ENCODE measurements at regions not wholly inside any gene's neighbourhood (a gene's known extent, or its start where the extent isn't known, plus 50 kb on each side); places are given as distances from the start of the nearest gene placed in this dataset.

DNA sequence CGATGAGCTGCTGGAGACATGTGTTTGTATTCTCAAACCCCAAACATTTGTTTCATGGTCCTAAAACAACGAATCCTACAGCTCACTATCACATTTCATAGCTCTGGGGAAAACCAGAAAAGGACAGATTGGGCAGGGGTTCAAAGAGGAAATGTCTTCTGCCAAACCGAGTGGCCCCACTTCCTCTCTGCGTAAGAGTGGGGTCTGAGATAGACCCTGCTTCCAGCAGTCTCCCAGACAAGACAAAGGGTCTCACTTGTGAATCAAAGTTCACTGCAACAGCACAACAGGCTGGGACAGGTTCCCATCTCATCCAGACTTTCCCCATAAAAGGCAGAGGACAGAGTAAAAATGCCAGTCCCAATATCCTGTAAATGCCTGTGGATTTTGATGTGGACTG is 276.2 kb upstream of the SLC24A2 start:
- Mint-ChIP-seq H3K9me3 (no peaks in the 10 kb centered on the region), H3K27me3 (ENCODE audit: low read depth) (peaks cover 19% of the 10 kb centered on the region), H3K36me3 (ENCODE audit: low read depth) (no peaks in the 10 kb centered on the region), H3K27ac (no peak overlapping the region), H3K4me3 (no peak overlapping the region), H3K4me1 (ENCODE audit: low read depth) (peaks cover 1% of the 10 kb centered on the region)
- no peak for DNase-seq (ENCODE audit: low spot score)

DNA sequence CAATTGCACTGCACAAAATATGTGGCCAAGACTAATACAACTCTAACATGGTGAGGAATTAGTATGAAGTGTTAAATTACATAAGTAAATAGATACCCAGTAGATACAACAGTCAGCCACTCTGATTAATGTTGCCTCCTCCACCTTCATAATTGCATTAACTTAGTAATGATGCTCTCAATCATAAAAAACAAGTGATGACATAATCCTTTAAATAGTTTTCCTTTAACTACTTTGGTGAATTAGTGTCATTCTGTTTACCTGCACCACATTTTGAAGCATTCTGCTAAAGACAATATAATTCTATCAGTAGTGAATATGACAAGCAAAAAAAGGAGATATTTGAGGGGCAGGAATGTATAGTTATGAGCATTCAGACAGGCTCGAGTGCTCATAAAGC is 265.9 kb upstream of the SLC24A2 start:
- Mint-ChIP-seq H3K4me3 (no peak overlapping the region), H3K27ac (no peak overlapping the region), H3K4me1 (ENCODE audit: low read depth) (no peaks in the 10 kb centered on the region), H3K36me3 (ENCODE audit: low read depth) (no peaks in the 10 kb centered on the region), H3K9me3 (no peaks in the 10 kb centered on the region), H3K27me3 (ENCODE audit: low read depth) (peaks cover 7% of the 10 kb centered on the region)
- DNase-seq (ENCODE audit: low spot score): no peak

DNA sequence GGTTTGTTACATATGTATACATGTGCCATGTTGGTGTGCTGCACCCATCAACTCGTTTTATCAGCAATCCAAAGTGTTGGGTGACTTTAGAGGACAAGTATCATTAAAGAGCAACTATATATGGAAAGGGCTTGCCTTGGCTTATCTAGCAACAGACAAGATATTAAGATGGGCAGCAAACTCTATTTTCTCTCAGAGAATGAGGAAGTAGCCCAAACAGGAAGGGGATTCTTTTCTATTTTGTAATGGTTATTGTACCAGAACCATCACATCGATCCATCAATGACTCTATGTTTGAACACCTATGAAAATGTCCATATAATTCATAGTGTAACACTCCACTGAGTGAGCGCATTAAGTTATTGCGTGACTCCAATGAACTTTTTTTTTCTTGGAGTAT is 260.1 kb upstream of the SLC24A2 start:
- Mint-ChIP-seq H3K36me3 (ENCODE audit: low read depth) (no peaks in the 10 kb centered on the region), H3K9me3 (no peaks in the 10 kb centered on the region), H3K4me3 (no peak overlapping the region), H3K4me1 (ENCODE audit: low read depth) (peaks cover 4% of the 10 kb centered on the region), H3K27me3 (ENCODE audit: low read depth) (no peaks in the 10 kb centered on the region), H3K27ac (no peak overlapping the region)
- DNase-seq (ENCODE audit: low spot score): no peak

DNA sequence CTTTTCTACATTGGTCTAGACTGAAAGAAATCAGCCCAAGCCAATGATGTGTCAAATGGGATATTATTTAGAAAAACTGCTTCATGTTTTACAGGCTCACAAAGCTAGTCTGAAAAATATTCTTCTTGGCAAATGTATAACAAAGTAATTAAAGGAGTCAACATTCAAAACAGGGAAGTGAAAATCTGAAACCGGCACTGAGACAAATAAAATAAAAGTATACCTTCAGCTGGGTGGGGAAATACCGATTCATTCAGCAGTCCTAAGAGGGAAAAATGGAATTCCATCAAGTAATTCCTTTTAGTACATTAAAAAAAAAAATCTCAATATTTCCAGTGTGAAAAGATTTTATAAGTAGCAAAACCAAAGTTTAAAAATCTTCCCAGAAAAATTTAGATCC is 259.6 kb upstream of the SLC24A2 start:
- Mint-ChIP-seq H3K27me3 (ENCODE audit: low read depth) (no peaks in the 10 kb centered on the region), H3K9me3 (no peaks in the 10 kb centered on the region), H3K4me1 (ENCODE audit: low read depth) (peaks cover 9% of the 10 kb centered on the region), H3K27ac (no peak overlapping the region), H3K4me3 (no peak overlapping the region), H3K36me3 (ENCODE audit: low read depth) (no peaks in the 10 kb centered on the region)
- no peak for DNase-seq (ENCODE audit: low spot score)

DNA sequence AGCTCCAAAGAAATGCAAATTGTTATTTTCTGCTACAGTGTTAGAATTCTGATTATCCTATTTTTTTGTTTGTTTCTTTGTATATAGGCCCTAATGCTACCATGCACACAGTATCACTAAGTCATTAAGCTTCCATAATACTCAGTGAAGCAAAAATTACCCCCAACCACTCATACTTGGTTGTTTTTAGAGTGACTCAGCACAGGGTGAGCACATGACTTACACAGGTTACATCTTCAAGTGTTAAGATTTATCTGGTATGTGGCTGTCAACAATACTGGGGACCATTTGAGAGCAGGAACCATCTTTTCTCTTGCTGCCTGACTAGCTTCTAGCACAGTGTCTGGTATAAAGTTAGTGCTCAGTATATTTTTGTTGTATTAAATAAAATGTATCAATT is 255.8 kb upstream of the SLC24A2 start:
- Mint-ChIP-seq H3K4me3 (no peak overlapping the region), H3K4me1 (ENCODE audit: low read depth) (peaks cover 24% of the 10 kb centered on the region), H3K9me3 (no peaks in the 10 kb centered on the region), H3K36me3 (ENCODE audit: low read depth) (no peaks in the 10 kb centered on the region), H3K27ac (no peak overlapping the region), H3K27me3 (ENCODE audit: low read depth) (no peaks in the 10 kb centered on the region)
- DNase-seq (ENCODE audit: low spot score): no peak

DNA sequence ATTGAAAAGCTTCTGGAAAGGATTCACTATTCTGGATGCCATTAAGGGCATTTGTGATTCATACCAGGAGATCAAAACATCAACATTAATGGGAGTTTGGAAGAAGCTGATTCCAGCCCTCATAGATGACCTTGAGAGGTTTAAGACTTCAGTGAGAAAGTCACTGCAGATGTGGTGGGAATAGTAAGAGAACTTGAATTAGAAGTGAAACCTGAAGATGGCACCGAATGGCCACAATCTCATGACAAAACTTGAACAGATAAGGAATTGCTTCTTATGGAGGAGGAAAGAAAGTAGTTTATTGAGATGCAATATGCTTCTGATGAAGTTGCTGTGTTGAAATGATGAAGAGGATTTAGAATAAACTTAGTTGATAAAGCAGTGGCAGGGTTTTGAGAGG is 254.6 kb upstream of the SLC24A2 start:
- H3K27me3 Mint-ChIP-seq (ENCODE audit: low read depth): peaks cover 5% of the 10 kb centered on the region
- H3K36me3 Mint-ChIP-seq (ENCODE audit: low read depth): no peaks in the 10 kb centered on the region
- peaks cover 27% of the 10 kb centered on the region for H3K4me1 Mint-ChIP-seq (ENCODE audit: low read depth)
- peak overlapping the region; percentile 75 for H3K4me3 Mint-ChIP-seq
- no peaks in the 10 kb centered on the region for H3K9me3 Mint-ChIP-seq
- H3K27ac Mint-ChIP-seq: peak overlapping the region; percentile 82
- no peak for DNase-seq (ENCODE audit: low spot score)

DNA sequence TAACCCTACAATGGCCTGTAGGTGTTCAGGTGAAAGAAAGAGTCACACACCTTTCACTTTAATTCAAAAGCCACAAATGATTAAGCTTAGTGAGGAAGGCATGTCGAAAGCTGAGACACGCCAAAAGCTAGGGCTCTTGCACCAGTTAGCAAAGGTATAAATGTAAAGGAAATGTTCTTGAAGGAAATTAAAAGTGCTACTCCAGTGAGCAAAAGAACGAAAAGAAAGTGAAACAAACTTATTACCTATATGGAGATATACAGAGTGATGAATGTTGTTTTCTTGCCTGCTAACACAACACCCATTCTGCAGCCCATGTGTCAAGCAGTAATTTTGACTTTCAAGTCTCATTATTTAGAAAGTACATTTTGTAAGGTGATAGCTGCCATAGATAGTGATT is 254.2 kb upstream of the SLC24A2 start:
- H3K4me3 Mint-ChIP-seq: peak overlapping the region; percentile 75
- H3K27me3 Mint-ChIP-seq (ENCODE audit: low read depth): peaks cover 5% of the 10 kb centered on the region
- H3K4me1 Mint-ChIP-seq (ENCODE audit: low read depth): peaks cover 28% of the 10 kb centered on the region
- DNase-seq (ENCODE audit: low spot score): no peak
- no peaks in the 10 kb centered on the region for H3K36me3 Mint-ChIP-seq (ENCODE audit: low read depth)
- peak overlapping the region; percentile 82 for H3K27ac Mint-ChIP-seq
- no peaks in the 10 kb centered on the region for H3K9me3 Mint-ChIP-seq

DNA sequence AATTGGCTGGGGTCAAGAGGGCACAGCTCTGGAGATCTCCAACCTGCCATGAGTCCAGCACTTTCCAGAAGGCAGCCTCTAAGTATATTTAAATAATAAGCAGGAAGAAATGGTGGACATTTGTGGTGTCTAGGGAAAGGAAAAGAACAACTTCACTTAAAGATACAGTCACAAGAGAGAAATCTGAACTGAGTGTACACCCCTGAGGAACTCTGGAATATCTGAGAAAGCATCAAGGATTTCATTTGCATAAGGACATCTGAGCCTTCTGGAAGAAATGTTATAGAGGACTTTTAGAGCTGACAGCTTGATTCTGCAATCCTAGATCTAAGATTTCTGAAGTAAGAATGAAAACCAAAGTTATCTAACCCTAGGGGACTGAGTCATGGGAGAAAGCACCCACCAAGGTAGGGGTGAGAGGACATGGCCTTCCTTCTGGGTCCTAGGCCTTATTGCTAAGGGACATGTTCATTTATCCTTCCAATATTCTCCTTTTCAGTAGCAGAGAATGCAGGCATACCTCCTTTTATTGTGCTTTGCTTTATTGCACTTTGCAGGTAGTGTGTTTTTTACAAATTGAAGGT is 253.4 kb upstream of the SLC24A2 start:
- H3K36me3 Mint-ChIP-seq (ENCODE audit: low read depth): no peaks in the 10 kb centered on the region
- H3K9me3 Mint-ChIP-seq: no peaks in the 10 kb centered on the region
- peak overlapping the region; percentile 82 for H3K27ac Mint-ChIP-seq
- DNase-seq (ENCODE audit: low spot score): no peak
- peaks cover 28% of the 10 kb centered on the region for H3K4me1 Mint-ChIP-seq (ENCODE audit: low read depth)
- peak overlapping the region; percentile 75 for H3K4me3 Mint-ChIP-seq
- peaks cover 5% of the 10 kb centered on the region for H3K27me3 Mint-ChIP-seq (ENCODE audit: low read depth)

DNA sequence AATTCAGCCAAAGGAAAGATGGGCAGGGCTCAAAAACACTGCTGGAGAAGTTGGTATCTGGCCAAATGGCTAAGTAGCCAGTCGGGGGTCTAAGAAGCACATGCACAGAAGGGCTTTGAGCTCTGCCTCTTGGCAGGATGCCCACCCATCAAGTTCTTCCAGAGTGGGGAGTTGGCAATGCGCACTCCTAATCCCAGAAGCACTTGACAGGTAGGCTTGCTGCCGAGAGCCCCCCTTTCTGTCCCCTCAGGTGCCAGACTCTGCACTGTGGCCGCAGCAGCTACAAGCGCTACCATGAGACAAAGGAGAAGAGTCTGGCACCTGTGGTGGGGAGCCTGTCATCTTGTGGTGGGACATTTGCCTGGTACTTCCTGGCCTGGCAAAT is 252.9 kb upstream of the SLC24A2 start:
- no peak overlapping the region for H3K27ac Mint-ChIP-seq
- peaks cover 28% of the 10 kb centered on the region for H3K4me1 Mint-ChIP-seq (ENCODE audit: low read depth)
- peaks cover 5% of the 10 kb centered on the region for H3K27me3 Mint-ChIP-seq (ENCODE audit: low read depth)

DNA sequence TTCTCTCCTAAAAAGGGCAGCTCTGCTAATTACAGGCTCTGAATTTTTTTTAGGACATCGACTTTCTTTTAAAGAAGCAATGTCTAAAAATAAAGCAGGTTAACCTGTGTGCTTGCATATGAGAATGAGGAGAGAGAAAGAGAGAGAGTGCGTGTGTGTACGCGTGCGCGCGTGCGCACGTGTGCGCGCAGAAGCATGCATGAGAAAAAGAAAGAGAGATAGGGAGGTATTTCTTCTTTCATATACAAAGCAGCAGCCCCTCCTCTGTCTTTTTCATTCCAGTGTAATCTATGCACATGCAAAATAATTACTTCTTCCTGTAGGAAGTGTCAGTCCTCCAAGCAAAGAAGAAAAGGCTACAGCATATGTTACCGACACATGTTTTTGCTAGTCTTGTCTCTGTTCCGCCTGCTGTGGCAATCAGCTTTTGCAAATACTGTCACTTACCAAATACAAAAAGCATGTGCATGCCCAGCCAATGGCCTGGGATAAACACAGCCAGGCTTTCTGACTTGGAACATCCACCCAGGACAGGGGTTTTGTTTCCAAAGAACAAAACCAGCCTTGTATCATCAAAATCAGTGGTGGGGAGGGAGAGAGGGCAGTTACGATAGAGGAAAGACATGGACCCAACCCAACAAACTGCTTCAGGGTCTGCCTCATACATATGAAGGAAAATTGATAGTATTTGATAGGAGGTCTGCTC is 252.3 kb upstream of the SLC24A2 start:
- H3K27ac Mint-ChIP-seq: no peak overlapping the region
- no peaks in the 10 kb centered on the region for H3K9me3 Mint-ChIP-seq
- H3K4me1 Mint-ChIP-seq (ENCODE audit: low read depth): peaks cover 27% of the 10 kb centered on the region
- H3K36me3 Mint-ChIP-seq (ENCODE audit: low read depth): no peaks in the 10 kb centered on the region
- DNase-seq (ENCODE audit: low spot score): no peak
- H3K4me3 Mint-ChIP-seq: no peak overlapping the region
- peaks cover 5% of the 10 kb centered on the region for H3K27me3 Mint-ChIP-seq (ENCODE audit: low read depth)

More for the DNA sequence above, 252.9 kb upstream of the SLC24A2 start:
- Mint-ChIP-seq H3K4me3 (no peak overlapping the region), H3K36me3 (ENCODE audit: low read depth) (no peaks in the 10 kb centered on the region), H3K9me3 (no peaks in the 10 kb centered on the region)
- no peak for DNase-seq (ENCODE audit: low spot score)

DNA sequence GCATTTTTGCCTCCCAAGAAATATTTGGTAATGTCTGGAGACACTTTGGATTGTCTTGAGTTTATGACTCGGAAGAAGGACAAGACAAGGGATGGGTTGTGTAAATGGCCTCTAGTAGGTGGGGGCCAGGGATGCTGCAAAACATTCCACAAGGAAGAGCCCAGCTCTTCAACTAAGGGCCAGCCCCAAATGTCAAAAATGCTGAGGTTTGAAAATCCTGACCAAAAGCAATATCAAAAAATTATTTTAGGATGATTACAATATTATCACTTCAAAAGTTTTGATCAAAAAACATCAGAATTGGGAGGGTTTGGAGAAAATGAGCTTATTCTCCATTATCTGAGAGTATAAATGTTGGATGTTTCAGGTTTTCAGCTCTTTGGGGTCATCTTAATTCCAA is 248.9 kb upstream of the SLC24A2 start:
- H3K36me3 Mint-ChIP-seq (ENCODE audit: low read depth): no peaks in the 10 kb centered on the region
- peaks cover 5% of the 10 kb centered on the region for H3K27me3 Mint-ChIP-seq (ENCODE audit: low read depth)
- DNase-seq (ENCODE audit: low spot score): no peak
- peaks cover 15% of the 10 kb centered on the region for H3K4me1 Mint-ChIP-seq (ENCODE audit: low read depth)
- no peak overlapping the region for H3K27ac Mint-ChIP-seq
- H3K4me3 Mint-ChIP-seq: no peak overlapping the region
- no peaks in the 10 kb centered on the region for H3K9me3 Mint-ChIP-seq

DNA sequence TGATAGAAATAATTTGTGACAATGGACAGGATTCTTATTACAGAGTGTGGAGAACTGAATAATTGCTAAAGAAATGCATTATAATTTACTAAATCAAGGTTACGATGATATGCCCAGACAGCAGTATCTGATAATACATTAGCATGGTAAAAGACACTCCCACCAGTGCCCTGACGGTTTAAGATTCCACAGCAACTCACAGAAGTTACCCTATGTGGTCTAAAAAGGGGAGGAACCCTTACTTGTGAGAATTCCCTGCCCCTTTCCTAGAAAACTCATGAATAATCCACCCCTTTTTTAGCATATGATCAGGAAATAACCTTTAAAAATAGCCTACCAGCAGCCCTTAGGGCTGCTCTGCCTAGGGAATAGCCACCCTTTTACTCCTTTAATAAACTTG is 244.7 kb upstream of the SLC24A2 start:
- Mint-ChIP-seq H3K27me3 (ENCODE audit: low read depth) (peaks cover 2% of the 10 kb centered on the region), H3K36me3 (ENCODE audit: low read depth) (no peaks in the 10 kb centered on the region), H3K27ac (no peak overlapping the region), H3K9me3 (no peaks in the 10 kb centered on the region), H3K4me3 (no peak overlapping the region), H3K4me1 (ENCODE audit: low read depth) (peaks cover 5% of the 10 kb centered on the region)
- DNase-seq (ENCODE audit: low spot score): no peak

DNA sequence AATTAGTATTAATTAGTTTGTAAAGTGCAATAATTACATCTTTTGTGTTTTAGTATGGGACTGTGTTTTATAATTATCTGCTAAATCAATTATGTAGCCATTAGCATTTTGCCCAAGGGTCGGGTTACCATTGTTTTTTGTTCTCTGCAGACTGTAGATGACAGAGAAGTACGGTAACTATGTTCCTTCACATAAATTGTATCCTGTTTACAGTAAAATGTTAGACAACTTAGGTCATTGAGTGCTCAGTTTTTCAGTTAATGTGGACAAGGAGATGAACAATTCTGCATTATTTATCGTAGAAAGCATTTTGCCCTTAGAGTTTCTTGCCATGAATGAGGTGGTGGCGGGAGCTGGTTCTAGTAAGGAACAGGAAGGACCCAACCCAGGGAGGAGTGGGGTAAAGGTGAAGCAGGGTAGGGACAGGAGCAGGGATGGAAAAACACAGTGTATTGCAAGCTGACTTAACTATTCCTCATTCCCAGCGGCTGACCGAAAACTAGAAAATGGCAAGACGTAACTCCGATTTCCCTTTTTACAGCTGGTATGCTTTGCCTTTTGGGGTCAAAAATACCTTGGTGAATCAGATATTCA is 243.7 kb upstream of the SLC24A2 start:
- Mint-ChIP-seq H3K9me3 (no peaks in the 10 kb centered on the region), H3K27ac (no peak overlapping the region), H3K4me3 (no peak overlapping the region), H3K4me1 (ENCODE audit: low read depth) (peaks cover 3% of the 10 kb centered on the region), H3K36me3 (ENCODE audit: low read depth) (no peaks in the 10 kb centered on the region), H3K27me3 (ENCODE audit: low read depth) (peaks cover 2% of the 10 kb centered on the region)
- no peak for DNase-seq (ENCODE audit: low spot score)

DNA sequence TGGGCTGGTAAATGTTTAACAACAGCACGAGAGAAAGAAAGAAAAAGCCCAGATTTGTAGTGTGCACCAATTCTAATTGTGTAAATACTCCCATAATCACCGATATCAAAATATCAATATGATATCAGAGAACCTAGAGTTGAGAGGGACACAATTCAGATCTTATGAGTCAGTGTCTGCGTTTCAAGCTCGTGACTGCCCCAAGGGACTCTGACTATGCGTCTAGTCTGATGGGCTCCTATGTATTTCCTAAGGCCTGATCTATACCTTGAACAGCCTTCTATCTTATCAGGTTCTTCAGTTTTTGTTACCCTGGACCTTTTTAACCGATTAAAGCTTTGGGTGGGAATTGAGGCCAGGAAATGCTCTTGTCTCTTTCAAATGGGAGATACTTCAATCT is 243.0 kb upstream of the SLC24A2 start:
- Mint-ChIP-seq H3K36me3 (ENCODE audit: low read depth) (no peaks in the 10 kb centered on the region), H3K4me1 (ENCODE audit: low read depth) (peaks cover 3% of the 10 kb centered on the region), H3K4me3 (no peak overlapping the region), H3K9me3 (no peaks in the 10 kb centered on the region), H3K27ac (no peak overlapping the region), H3K27me3 (ENCODE audit: low read depth) (peaks cover 2% of the 10 kb centered on the region)
- DNase-seq (ENCODE audit: low spot score): no peak

Data from T-helper 2 cell treated with Interferon-gamma antibody and Interleukin-4, amounts not matched to agents 5 μg/mL and 100 μg/mL, for 36 hours (primary cell).